GM19035 (cell line): ENCODE measurements at regions not wholly inside any gene's neighbourhood (a gene's known extent, or its start where the extent isn't known, plus 50 kb on each side); places are given as distances from the start of the nearest gene placed in this dataset.

Experiments
- ATAC-seq: cut with Tn5 transposase; IDR thresholded peaks from one replicate; pipeline ENCODE4 v1.9.1; 2021; ENCODE audit not compliant: unreplicated experiment

DNA sequence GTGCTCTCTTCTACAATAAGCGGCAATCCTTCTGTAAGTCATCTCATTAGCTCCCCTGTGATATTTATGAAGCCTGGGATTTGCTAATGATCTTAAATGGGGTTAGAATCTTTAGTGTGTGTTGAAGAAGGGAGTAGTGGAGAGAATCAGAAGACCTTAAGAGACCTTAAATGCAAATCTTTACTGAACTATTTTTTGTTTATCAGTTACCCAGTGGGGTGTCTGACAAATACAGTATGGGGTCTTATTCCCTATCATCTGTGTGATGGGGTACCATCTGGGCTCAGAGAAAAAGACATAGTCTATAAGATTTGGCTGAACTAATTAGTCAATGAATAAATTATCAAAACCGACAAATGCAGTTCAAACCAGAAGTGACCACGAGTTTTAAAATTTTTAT lies 378.4 kb upstream of the SGCD start:
- no peak for ATAC-seq

DNA sequence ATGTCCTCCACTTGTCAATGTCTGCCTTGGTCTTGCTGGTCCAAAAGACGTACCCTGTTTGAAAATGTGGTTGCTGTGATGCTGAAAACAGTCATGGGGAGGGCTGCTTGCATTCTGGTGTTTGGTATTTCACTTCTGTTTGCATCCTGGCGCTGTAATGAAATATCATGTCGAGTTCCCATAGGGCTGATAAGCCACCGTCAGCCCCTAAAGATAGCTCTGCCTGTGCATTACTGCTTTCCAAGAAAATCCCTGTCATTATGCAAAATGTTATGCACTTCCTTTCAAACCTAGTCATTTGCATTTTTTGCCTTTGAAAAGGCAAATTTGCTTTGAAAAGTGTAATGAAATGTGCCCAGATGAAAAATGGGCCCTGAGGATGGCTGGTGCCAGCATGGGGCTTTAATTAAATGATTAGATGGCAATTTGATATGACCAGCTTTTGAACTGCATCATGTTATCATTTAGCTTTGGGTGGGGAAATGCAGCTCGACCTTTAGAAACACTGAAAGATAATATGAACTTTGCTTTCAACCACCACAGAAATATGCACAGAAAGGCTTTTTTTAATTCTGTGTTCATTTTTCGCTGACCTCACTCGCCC lies 374.4 kb upstream of the SGCD start:
- no peak for ATAC-seq

DNA sequence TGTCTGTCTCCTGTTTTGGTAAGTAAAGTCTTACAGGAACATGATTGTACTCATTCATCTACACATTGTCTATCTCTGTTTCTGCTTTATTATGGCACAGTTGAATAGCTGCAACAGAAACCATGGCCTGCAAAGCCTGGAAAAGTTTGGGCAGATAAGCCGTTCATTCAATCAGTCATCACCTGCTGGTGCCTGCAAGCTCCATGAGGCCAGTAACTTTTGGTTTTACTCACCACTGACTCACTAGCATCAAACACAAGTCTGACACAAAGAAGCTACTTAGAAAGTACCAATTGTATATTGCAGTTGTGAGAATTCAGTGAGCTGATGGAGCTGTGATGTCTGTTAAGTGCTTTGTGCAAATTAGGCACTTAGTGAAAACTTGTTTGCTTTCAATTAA lies 373.6 kb upstream of the SGCD start:
- ATAC-seq, result no peak

DNA sequence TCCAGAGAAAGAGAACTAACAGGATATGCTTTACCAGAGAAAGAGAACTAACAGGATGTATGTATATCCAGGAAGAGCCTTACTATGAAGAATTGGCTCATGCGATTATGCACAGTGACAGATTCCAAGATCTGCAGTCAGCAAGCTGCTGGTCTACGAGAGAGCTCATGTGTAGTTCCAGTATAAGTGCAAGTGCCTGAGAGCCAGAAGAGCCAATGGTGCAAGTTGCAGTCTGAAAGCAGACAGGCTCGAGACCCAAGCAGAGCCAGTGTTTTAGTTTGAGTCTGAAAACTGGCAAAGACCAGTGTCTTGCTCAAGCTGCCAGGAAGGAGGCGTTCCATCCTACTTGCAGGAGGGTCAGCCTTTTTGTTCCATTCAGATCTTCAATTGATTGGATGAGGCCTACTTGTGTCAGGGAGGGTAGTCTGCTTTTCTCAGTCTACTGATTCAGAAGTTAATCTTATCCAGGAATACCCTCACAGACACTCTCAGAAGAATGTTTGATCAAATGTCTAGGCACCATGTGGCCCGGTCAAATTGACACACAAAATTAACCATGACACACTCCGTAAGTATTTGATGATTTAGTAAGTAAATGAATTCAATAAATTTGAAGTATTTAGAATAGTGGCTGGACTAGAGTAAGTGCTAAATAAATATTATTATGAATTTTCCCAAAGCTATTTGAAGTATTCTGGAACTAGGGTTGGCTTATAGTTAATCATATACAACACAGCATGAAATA lies 372.1 kb upstream of the SGCD start:
- ATAC-seq, result no peak

DNA sequence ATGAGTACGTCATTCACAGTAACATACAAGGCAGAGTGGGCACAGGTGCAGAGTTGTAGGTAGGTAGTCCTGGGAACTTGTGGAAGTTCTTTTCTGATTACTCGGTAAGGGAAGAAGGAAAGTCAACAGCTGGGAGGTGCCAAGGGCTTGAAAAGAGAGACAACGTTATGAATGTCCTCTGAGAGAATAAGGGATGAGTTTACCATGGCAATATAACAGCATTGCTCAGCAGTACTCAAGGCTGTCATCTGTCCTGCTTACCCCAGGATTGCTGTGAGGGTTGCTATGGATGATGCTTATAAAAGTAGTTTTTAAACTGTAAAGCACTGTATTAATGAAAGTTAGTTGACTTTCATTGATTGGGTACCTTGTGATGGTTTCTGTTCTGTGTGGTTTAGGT lies 369.1 kb upstream of the SGCD start:
- ATAC-seq, result no peak

DNA sequence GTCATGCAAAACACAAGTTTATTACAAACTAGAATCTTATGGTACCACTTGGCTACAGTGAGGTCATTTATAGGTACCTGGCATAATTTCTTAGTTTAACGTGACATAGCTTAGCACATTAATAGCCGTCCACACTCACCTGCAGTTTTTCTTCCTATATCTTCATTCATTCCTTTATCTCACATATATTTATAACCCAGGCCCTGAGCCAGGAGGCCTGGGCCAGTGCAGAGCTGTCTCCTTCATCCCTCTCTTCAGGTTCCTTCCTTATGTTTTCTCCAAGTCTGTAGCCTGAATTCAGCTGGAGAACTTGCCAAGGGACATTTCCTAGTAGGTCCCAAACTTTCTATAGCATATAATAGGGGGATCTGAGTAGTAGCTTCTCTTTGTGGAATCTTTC lies 367.9 kb upstream of the SGCD start:
- no peak for ATAC-seq

DNA sequence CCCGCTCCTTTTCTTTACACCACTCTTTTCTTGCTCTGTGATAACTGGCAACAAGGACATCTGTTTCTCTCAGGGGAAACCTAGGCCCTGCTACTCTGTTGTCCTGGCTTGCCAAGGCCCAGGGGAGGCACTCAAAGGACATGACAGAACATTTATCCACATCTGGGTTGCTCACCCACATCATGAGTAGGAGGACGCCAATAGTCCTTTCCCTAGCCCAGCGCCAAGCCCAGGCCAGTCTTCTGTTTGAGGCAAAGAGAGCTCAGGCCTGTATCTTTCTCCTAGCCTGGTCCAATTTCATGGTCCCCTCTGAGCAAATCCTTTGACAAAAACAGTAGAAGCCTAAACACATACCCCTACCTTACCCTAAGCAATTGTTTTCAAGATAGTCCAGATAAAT lies 366.8 kb upstream of the SGCD start:
- ATAC-seq, result no peak

DNA sequence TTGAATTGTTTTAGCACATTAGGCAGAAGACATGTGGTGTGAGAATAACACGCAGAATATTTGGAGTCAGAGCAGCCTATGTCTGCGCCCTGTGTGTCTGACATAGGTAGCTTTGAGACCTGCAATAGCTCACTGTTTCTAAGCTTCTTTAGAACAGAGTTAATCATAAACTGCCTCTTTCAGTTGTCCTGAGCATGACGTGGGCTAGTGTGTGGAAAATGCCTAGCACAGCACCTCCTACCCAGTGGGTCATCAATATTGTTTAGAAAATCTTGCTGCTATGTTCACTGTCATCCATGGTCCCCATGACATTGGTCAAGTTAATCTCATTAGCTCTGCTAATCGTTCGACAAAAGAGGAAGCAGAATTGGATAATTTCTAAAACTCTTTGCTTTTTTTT lies 357.4 kb upstream of the SGCD start:
- ATAC-seq, result no peak

DNA sequence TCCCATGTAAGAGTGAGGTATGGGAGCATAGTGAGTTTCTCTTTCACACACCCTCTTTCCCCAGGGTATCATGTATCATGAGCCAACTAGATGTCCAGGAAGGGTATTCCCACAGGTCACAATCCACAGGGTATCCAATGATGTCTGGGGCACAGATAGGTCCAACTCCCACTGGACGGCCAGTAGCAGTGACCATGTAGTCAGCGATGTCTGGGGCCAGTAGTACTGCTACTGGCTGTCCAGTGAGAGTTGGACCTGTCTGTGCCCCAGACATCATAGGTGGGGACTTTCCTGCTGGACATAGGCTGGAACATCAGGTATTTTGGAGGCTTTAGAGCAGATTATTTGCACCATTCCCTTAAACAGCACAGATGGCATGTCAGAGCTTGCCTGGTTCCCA lies 352.6 kb upstream of the SGCD start:
- no peak for ATAC-seq

DNA sequence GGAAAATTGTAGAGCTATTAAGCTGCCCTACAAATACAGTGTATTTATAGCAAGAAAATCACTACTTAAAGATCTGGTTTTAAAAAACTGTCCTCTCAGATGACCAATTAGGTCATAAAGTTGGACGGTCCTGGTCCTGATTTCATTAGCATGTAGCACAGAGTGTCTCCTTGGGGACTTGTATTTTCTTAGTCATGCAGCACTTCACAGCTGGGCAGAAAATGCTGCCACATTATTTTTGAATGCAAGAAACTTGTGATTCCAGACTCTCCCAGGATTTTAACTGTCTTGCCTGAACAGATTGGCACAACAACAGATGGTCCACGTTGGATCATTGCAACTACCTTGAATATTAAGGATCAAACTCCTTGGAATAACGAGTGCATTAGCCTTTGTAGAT lies 348.1 kb upstream of the SGCD start:
- no peak for ATAC-seq

DNA sequence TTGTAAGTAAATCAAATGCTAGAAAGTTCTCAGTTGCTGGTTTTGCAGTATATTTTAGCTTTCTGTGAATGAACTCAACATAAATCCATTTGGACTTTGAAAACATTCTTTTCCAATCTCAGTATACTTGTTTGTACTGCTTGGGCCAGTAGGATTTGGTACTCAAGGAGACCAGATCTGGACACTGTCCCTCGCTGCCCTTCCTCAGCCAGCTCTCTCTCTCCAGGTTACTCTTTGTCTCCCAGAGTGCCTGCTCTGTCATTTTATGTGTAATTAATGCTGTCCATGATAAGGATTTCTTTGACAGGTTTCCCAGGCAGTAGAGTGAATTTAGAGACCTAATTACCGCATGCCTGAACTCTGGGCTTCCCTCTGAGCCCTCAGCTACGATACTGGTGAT lies 344.6 kb upstream of the SGCD start:
- no peak for ATAC-seq

DNA sequence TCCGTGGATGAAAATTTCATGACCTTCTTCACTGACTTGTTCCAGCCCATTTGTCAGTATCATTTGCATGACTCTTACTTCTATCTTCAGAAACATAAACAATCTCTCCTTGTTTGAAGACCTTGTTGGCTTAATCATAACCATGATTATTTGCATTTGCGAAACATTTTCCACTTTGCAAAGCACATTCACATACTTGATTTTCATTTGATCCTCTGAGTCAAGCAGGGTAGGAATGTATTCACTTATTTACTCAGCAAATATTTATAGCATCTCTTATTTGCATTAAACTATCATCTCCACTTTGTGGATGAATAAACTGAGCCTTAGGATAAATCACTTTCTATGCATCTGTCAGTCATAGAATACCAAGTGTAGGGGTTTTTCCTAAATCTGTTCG lies 343.0 kb upstream of the SGCD start:
- ATAC-seq, result no peak

DNA sequence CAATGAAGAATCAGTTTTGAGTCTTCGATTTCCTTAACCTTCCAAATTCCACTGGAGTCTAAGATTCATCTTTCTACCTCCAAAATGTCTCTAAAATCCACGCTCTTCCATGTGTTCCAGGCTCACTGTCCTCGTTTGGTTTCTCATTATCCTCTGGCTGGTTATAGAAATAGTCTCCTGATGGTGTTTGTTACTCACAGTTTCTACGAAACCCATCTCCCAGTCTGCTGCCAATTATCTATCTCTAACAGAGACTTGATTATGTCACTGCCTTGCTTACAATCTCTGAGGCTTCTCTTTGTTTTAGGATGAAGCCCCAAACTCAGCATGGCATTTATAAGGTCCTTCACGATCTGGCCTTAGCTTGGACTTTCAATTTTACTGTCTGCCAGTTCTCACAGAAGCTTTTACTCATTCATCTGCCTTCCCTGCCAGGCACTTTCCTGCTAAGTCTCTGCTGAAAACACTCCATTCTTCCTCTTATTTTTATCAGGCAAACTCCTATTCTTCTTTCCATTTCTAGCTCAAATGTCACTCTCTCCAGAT lies 339.6 kb upstream of the SGCD start:
- ATAC-seq, result no peak

DNA sequence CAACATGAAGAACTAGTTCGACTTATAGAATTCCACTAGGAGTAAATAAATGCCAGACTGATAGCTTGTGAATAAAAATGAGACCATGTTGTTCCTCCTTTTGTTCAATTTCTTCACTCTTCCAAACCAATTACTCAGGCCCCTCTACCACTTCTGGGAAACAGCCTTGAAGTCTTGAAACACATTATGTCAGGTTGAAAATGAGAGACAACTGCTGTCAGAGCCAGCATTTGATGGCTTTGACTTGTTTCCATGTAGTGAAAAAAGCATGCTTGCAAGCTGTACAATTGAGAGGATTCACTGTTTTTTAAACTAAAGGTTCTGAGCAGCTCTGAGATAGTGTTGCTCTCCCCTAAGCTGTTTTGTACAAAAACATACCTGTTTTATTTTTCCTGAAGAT lies 337.1 kb upstream of the SGCD start:
- ATAC-seq, result no peak

DNA sequence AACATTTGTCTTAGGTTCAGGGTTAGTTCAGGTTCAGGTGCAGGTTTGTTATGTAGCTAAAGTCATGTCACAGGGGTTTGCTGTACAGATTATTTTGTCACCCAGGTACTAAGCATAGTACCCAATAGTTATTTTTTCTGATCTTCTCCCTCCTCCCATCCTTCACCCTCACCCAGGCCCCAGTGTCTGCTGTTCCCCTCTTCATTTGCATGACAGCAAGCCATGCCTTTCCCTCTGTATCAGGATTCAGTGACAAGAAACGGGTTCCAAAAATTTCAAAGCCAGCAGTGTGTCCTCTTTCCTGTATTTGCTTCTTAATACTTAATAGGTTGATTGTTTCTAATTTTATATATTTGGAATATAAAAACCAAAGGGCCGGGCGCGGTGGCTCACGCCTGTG lies 330.8 kb upstream of the SGCD start:
- no peak for ATAC-seq

DNA sequence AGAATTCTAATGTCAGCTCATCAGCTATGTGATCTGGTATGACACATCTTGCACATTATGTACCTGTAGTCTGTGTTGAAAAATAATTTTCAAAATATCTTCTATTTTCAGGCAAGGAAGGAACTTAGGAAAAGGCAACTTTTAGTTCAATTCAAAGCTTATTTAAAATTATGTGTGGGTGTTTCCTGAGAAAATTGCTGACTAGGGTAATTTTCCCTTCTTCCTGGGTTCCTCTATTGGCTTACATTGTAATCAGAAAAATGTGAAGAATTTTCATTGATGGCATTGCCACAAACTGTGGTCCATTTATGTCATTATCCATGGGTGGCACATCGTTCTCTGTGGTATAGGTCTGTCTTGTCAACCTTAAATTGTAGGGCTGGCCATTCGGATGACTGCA lies 328.7 kb upstream of the SGCD start:
- no peak for ATAC-seq

DNA sequence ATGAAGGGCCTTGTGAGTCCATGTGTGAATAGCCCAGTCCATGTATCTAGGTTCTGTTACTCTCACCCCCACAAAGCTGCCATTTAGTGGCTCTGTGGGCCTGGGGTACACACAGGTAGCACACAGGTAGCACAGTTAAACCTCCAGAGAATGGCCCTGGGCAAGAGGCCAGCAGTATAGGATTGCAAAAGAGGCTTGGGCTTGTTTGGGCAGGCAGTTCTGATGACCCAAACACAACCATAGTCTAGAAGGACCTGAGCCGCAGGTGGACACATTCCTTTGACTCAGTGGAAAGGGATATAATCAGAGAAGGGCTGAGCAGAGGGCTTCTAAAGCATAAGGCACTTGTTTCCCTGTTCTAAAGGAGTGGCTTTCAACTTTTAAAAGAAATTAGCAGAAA lies 326.8 kb upstream of the SGCD start:
- ATAC-seq, result no peak

DNA sequence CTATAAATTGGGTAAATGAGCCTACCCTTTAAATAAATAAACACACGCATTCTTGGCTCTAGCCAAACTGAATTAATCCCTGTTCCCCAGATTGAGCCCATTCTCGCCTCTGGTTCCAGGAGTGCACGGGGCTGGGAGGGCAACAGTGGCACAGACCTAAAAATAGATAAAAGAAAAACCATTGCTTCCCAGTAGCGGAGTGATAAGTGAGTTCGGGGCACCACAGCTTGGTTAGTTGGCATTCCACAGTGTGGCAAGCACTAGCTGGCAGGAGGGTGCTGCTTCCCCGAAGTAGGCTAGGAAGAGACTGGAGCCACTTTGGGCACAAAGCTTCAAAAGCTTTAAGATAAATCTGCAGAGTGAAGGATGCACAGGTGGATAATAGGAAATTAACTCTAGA lies 322.2 kb upstream of the SGCD start:
- no peak for ATAC-seq

DNA sequence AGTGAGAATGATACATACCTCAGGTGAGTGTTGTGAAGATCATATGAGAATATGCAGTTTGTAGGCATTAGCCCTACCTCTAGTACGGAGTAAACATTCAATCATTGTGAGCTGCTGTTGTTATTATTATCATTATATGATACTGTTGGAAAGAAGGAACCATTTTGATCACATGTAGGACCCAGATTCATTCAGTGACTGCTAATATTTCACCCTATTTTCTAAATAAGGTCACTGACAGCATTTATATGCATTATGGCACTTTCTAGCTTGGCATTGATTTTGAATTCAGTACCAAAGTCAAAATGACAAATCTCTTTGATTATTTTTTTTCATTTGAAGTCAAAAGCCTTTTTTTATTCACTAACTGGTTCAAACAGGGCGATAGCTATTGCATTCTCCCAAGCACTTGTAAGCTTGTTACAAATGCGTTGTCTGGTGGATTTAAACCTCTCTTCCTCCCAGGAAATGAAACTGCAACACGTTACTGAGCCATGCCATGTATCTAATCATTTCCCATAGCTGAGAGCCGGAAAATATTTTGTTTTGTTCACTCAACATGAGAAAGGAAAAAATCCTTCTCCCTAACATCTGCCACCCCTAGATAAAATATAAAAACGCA lies 320.8 kb upstream of the SGCD start:
- no peak for ATAC-seq

DNA sequence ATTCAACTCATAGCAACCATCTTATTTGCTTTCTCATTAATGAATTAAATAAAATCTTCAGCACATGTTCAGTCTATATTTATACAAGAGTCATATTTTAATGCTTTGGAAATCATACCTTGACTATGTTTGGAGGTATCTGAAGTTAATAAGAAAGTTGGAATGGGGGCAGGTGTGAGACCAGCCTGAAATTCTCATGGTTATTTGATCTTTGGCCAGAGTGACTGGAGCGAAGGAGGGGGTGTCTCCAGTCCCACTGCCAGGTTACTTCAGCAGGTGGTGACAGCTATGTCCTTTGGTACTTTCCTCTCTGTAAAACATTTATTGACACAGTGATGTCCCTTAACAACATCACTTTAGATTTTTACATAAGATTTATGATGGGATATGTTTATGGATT lies 318.1 kb upstream of the SGCD start:
- ATAC-seq, result no peak

DNA sequence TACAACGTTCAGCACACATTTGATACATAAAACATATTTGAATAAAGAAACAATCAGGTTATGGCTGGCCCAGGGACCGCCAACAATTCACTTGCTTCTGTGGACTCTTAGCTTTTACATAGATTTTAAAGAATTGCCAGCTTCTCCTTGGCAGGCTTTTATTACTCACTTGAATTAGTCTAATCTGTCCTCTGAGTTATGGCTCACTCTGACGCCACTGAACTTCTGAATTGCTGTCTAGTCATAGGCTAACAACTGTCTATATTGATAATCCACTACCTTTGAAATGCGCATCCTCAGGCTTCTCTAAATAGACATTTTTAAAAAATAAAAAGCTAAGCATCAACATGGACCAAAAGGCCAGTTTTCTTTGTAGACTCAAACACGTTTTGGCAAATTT lies 317.4 kb upstream of the SGCD start:
- no peak for ATAC-seq

DNA sequence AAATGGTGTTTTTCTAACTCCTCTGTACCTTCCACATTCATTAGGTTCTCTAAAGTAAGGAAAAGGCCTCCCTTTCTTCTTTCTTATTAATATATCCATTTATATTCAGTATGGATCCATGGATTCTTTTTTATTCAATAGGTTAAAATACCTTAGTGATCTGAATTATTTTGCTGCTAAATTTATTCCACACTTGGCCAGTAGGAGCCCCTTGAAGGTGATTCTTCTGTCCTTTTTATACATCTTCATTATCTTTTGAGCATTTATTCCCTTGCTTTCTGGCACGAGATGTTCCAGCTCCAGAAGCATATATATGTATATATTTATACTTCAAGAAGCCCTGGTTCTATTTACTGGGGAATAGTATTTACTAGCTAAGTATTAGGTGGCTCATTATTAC lies 311.8 kb upstream of the SGCD start:
- no peak for ATAC-seq
